A673 (cell line): ENCODE measurements at regions not wholly inside any gene's neighbourhood (a gene's known extent, or its start where the extent isn't known, plus 50 kb on each side); places are given as distances from the start of the nearest gene placed in this dataset.

ENCODE experiments used
- EZH2 ChIP-seq: fragments of 200-600 bp; sonication (generic); IDR thresholded peaks from 2 replicates; pipeline ENCODE4 v1.6.1; 2017; ENCODE audit warnings: borderline replicate concordance, low read depth, mild to moderate bottlenecking, mixed read lengths, antibody characterized with exemption, low read length; ENCODE audit not compliant: poor library complexity, severe bottlenecking
- TF ChIP-seq, protein P1 (sequence below): fragments of 300-800, 200-600 bp; sonication (generic); conservative IDR thresholded peaks from 2 replicates; pipeline ENCODE4 v1.5.1; 2017; ENCODE audit warnings: low read depth, mild to moderate bottlenecking, antibody characterized with exemption, low read length, moderate library complexity, mixed read lengths

- TF ChIP-seq, protein P1, sequence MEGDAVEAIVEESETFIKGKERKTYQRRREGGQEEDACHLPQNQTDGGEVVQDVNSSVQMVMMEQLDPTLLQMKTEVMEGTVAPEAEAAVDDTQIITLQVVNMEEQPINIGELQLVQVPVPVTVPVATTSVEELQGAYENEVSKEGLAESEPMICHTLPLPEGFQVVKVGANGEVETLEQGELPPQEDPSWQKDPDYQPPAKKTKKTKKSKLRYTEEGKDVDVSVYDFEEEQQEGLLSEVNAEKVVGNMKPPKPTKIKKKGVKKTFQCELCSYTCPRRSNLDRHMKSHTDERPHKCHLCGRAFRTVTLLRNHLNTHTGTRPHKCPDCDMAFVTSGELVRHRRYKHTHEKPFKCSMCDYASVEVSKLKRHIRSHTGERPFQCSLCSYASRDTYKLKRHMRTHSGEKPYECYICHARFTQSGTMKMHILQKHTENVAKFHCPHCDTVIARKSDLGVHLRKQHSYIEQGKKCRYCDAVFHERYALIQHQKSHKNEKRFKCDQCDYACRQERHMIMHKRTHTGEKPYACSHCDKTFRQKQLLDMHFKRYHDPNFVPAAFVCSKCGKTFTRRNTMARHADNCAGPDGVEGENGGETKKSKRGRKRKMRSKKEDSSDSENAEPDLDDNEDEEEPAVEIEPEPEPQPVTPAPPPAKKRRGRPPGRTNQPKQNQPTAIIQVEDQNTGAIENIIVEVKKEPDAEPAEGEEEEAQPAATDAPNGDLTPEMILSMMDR: no peak
- TF ChIP-seq EZH2: no peak
Measured at GRCh38 chr19:30959011-30959410, 390.2 kb downstream of the TSHZ3 start.
